Thyroid gland (tissue), 4 donors: ENCODE measurements at regions not wholly inside any gene's neighbourhood (a gene's known extent, or its start where the extent isn't known, plus 50 kb on each side); places are given as distances from the start of the nearest gene placed in this dataset.

Source experiments
- CTCF ChIP-seq, 6 experiments: fragments of 200-600 bp in 3 of 6; fragments of 450-650 bp in 3 of 6; sonication (generic) in 3 of 6; IDR thresholded peaks; one replicate each; pipeline ENCODE4 v1.5.1; 2016 to 2019; ENCODE audit warnings: antibody characterized with exemption in 6 of 6, mild to moderate bottlenecking in 2 of 6, inconsistent platforms in 1 of 6, moderate library complexity in 1 of 6
- POLR2A ChIP-seq, 2 donors: fragments of 450-650 bp; IDR thresholded peaks; one replicate each; pipeline ENCODE4 v1.6.1; 2017; ENCODE audit warnings: antibody characterized with exemption in 2 of 2, mild to moderate bottlenecking in 2 of 2, moderate library complexity in 1 of 2

- no peak for TF ChIP-seq CTCF (IDR thresholded peaks at IDR 0.05)
- no peak for TF ChIP-seq POLR2A (IDR thresholded peaks at IDR 0.05)
These were observed 656.8 kb downstream of the BCL11A start for GRCh38 chr2:59896499-59897245.
